HG02870 (cell line): ENCODE measurements at regions not wholly inside any gene's neighbourhood (a gene's known extent, or its start where the extent isn't known, plus 50 kb on each side); places are given as distances from the start of the nearest gene placed in this dataset.
"Not testable (repeated sequence)": the region's sequence is repeated elsewhere in the genome, so short reads cannot be mapped to it uniquely, and the experiment has no call there.

Experiments
- ATAC-seq: cut with Tn5 transposase; IDR thresholded peaks from one replicate; pipeline ENCODE4 v1.9.1; 2021; ENCODE audit warnings: mild to moderate bottlenecking, moderate library complexity; ENCODE audit not compliant: unreplicated experiment

DNA sequence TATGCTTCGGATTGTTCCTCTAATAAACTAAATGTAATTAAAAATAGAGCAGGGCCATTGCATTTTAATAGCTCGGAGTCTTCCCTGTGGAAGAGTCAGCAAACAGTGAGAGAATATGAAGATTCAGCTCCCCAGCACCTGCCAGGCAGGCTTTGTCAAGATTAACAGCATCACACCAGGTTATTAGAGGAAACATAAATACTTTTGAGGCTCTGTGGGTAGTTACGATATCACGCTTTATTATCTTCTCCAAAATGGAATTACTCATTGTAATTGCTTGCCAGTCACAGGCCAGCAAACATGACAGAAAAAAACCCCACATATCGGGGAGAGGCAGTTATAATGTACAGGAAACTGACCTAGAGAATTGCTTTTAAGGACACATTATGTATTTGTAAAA, 303.9 kb downstream of the CPS1 start:
- no peak for ATAC-seq

DNA sequence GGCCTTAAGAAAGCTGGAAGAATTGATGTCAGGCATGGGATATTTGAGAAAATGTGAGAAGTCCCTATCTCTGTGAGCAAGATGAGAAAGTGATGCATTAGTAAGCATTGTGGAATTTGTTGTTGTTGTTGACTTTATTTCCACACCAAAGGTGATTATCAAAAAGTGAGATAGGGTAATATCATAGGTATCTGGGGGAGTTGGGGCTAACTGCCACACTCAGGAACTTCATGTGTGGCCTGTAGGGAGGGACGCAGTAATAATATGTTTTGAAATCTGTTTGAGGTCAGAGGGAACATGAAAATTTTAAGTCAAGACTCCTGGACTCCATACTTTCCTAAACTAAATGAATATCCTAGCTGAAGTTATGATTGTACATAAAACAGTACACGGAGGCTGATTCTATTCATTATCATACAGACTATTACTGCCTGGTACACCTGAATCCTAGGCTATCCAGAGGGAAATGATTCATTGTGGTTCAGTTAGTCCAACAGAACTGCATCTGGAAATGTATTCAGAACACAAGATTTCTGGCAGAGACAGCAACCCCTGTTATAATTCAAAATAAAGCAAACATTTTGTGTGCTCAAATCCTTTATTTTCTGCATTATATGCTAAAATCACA, 304.8 kb downstream of the CPS1 start:
- no peak for ATAC-seq

DNA sequence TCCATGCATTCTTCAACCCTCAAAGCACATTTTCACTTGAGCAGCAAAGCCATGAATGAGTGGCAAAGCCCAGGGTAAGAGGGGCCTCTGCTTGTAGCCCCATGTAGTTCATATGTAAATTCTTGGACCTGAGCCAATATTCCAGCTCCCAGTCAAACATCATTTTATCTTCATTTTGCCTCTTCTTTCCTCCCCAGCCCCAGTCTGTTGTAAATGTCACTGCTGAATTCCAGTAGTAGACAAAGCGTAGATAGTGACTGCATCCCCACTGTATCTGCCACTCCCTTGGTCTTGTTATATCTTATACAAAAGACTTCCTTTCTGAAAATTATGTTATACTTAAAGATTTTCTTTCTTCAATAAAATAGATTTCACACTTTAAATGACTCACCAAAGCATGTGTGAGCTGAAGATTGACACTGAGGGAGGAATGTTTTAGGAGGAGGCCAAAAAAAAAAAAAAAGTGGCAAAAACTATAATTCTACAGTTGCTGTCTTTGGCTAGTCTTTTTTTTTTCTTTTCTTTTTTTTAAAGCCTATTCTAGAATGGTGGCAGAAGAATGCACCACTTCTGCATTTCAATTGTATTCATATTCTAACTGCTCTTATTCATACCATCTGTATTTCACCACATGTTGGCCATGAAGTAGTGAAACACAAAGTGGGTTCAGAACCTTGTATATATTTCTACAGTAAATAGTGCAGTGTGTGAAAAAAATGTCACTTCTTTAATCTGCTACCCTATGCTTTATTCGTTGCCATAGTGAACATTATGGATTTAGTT, 306.1 kb downstream of the CPS1 start:
- no peak for ATAC-seq

DNA sequence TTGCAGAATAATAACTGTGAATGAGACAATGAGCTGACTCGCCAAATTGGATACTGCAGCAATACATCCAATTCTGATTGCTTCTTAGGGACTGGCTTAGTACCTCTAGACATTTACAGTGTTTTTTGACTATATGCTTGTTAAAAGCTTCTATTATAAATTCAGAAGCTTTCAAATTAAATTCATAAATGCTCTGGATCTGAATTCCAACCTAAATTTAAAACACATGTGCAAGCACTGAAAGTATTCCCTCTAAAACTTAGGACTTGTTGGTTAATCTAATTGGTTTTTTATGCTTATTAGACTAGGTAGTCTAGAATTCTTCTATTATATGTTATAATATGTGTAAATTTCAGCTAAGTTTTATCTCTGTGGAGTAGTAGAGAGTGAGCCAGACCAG, 306.9 kb downstream of the CPS1 start:
- no peak for ATAC-seq

DNA sequence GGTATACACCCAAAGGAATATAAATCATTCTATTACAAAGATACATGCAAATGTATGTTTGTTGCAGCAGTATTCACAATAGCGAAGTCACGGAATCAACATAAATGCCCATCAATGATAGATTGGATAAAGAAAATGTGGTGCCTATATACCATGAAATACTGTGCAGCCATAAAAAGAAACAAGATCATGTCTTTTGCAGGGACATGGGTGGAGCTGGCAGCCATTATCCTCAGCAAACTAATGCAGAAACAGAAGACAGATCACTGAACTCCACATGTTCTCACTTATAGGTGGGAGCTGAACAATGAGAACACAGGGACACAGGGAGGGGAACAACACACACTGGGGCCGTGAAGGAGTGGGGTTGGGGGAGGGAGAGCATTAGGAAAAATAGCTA, 315.2 kb downstream of the CPS1 start:
- ATAC-seq = not testable (repeated sequence)

DNA sequence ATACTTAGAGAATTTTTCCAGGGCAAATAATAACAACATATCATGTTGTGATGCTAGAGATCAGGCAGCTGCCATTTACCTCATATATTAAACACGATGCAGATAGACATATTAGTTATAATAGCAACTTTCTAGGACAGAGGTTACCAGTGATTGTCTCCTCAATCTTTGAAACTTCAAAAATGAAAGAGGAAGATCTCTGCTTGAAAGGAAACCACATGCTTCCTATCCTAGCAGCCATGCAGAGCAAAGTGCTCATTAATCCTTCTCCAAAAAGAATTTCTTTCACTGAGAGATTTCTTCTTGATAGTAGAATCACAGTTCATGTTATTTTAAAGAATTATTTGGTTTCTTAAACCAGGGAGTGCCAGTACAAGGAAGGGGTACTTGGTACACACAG, 317.2 kb downstream of the CPS1 start:
- ATAC-seq = peak; percentile 50

DNA sequence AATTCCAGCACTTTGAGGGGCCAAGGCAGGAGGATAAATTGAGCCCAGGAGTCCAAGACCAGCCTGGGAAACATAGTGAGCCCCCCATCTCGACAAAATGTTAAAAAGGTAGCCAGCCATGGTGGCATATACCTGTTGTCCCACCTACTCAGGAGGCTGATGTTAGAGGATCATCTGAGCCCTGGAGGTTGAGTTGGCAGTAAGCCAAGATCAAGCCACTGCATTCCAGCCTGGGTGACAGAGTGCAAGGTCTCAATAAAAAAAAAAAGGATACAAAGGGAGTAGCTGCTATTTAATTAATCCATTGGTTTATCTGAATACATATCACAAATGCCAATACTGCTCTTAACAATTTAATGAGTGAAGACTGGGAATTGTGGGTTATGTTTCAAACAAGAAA, 327.8 kb downstream of the CPS1 start:
- ATAC-seq = no peak

DNA sequence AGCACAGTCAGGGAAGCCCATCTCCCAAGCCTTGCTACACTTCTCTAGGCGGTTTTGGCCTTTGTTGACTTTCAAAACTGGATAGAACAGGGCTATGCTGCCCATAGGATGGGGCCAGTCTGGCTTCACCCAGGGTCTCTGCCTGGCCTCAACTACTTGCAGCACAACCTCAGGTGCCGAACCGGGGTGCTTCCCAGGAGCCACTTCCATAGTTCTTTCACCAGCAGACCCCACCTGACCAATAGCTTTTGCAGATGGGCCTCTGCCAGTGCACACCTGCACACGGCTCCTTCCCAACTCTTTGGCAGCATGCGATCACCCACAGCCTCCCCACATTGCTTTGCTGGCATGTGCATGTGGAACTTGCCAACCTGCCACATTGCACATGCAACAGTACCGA, 331.6 kb downstream of the CPS1 start:
- ATAC-seq = no peak

DNA sequence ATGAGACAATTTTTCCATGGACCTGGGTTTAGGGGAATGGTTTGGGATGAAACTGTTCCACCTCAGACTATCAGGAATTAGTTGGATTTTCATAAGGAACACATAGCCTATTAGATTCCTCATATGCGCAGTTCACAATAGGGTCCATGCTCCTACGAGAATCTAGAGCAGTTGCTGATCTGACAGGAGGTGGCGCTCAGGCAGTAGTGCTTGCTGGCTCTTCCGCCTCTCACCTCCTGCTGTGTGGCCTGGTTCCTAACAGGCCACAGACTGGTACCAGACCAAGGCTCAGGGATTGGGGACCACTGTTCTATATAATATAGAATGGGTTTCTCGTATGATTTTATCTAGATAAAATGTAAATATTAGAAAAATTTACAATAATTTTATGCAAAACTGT, 338.7 kb downstream of the CPS1 start:
- ATAC-seq = no peak

DNA sequence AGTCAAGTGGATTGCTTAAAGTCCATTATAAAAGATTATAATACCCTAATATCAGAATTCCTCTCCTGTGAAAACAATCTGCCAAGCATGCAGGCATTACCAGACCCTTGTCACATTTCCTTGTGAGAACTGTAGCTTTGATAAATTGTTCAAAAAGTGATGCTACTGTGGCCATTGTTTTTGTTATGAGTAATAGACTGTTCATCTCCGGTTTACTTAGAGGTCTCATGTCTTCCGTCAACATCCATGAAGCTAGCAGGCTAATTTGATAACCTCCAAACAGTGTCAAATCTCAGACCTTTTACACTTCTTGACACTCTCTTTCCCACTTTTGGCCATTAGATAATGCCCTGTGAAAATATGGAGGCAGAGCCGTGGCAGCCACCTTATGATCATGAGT, 342.7 kb downstream of the CPS1 start:
- no peak for ATAC-seq

DNA sequence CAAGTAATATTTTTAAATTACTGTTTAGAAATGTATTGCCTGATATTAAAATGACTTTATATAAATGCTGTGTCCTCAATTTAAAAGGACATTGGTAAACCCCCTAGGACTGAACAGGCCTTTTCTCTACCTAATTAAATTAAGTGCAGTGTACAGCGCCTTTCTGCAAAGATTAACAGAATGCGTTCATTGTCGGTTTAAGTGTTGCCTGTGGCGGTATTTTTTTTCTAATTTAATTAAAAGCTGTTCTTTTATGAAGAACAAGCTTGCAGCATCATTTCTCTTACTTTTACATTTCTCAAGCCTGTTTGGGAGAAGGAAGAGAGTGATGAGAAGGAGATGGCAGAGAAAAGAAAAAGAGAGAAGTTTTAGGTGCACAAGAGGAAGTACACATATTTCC, 344.9 kb downstream of the CPS1 start:
- no peak for ATAC-seq

DNA sequence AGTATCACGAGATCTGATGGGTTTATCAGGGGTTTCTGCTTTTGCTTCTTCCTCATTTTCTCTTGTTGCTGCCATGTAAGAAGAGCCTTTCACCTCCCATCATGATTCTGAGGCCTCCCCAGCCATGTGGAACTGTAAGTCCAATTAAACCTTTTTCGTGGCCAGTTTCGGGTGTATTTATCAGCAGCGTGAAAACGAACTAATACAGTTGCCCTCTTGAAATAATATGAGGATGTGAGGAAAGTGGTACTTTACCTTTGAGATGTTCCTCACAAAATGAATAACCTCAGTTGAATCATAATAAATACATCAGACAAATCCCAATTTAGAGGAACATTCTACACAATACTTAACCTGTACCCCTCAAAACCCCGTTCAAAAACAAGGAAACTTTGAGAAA, 356.4 kb downstream of the CPS1 start:
- no peak for ATAC-seq

DNA sequence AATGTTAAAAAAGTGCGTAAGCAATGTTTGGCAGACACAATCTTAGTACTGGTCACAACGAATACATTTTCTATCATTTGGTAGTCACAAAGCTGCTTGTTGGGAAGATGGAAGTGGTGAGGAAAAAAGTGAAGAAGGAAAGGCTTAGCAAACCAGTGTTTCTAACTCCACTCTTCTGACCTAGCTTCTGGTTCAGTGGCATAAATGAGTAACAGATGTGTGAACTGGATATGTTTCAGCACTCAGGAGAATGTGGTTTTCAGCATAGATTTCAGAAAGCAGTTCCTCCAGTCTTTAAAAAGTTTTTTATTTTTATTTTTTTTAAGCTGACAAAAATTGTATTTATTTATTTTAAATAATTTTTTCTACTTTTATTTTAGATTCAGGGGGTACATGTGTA, 357.1 kb downstream of the CPS1 start:
- no peak for ATAC-seq

DNA sequence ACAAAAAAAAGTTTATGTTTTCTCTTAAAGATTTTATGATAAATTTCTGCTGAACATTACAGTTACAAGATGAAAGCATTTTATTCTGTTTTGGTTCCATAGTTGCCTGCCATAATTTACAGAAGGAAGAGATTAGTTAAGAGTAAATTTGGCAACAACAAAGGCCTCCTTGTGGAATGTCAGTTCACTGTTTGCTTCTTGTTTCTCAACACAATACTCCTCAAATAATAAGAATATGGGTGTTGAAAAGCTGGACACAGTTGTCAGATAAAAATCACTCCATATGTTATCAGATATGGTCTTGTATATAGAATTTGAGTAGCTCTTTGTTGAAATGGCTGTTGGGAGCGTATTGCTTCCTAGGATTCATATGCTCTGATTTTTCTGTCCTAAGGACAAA, 359.5 kb downstream of the CPS1 start:
- no peak for ATAC-seq

DNA sequence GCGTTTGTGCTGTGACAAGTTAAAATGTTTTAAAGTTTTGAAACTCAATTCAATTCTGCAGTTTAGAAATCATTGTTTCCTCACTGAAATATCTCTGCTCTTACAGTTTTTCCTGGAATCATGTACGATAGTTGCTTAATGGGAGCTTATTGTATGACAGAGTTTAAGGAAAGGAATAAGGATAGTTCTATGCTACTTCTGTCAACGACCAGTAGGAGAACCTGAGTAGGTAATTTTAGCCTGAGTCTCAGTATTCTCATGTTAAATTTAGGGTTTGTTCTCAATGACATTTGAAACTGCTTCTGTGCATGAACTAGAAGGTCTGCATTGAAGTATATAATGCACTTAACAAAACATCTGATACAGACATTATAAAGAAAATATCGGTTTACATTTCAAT, 361.1 kb downstream of the CPS1 start:
- no peak for ATAC-seq

DNA sequence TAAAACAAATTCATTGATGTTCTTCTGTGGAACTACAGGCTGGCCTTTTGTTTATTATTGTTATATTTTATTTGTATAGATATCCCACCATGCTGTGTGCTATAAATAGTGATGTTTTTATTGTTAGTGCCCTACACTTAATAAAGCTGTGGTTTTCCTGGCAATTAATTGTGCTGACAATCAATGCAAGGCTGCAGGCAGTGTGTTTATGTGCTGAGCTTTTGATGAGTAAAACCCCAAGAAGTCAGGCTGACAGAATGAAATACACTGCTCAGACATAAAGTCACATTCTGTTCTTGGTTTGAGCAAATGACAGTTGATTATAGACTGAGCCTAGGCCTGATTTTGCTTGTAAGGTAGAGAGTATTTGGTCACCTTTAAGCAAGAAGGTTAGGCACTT, 362.7 kb downstream of the CPS1 start:
- no peak for ATAC-seq

DNA sequence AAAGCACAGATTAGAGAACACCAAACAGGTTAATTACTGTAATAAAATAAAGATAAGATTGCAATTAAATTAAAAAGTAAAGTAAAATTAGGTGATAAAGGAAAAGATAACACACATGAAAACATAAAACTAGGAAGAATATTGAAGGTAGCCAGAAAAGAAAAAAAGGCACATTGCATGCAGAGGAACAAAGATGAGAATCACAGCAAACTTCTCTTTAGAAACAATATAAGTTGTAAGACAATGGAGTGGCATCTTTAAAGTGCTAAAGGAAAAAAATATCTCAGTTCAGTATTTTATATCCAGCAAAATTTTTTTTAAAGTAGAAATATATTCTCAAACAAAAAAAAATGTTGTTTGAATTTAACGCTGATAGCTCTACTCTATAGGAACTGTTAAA, 366.0 kb downstream of the CPS1 start:
- no peak for ATAC-seq

DNA sequence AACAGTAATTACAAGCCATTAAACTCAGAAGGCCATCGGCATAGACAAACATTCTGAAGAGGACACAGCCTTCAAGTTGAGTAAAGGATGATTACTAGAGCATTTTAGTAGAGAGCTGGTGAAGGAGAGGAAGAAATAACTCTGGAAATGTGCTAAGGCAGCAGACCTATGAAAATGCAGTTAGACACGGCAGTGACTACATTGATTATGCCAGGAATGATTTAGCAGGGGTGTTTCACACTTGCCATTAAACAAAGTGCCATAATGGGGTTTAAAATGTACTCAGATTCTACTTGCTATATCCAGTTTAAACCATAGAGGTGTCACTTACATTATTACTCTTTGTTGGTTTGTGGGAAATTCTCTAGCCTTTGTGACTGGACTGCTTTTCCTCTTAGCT, 372.3 kb downstream of the CPS1 start:
- no peak for ATAC-seq

DNA sequence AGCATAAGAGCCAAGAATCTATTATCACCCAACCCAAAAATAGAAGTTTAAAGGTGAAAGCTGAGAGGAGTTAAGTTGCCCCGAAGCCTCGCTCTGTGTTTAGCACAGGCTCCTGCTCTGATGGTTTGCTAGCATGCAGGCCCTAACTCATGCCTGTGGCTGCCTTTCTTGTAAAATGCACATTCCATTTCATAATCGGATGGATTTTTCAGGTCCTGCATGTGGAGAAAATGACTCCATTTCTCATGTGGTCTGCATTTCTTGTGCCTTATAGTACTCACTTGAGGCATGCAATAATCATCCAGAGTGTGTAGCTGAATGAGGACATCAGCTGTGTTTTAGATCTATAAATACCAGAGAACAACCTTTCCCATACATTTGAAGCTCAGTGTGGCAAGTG, 381.8 kb downstream of the CPS1 start:
- ATAC-seq = no peak

DNA sequence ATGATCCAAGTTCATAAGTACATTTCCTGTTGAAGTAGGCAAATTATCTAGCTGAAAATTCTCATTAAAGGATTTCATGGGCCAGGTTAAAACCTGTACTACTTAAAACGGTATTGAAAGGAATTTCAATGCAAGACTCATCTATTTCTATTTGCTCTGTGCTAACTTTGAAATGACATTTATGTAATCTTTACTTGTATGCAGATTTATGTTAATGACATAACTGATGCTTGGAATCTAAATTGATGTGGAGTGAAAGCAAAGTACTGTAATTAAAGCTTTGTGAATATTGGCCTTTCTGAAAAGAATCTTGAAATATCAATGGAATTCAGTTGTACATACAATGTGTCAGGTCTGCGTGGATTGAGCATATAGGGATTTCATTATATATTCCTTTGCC, 390.0 kb downstream of the CPS1 start:
- no peak for ATAC-seq

DNA sequence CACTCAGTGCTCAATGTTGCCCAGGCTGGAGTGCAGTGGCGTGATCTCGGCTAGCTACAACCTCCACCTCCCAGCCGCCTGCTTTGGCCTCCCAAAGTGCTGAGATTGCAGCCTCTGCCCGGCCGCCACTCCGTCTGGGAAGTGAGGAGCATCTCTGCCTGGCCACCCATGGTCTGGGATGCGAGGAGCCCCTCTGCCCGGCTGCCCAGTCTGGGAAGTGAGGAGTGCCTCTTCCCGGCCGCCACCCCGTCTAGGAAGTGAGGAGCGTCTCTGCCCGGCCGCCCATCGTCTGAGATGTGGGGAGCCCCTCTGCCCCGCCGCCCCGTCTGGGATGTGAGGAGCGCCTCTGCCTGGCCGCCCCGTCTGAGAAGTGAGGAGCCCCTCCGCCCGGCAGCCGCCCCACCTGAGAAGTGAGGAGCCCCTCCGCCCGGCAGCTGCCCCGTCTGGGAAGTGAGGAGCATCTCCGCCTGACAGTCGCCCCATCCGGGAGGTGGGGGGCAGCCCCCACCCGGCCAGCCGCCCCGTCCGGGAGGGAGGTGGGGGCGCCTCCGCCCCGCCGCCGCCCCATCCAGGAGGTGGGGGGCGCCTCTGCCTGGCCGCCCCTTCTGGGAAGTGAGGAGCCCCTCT, 394.1 kb downstream of the CPS1 start:
- ATAC-seq = not testable (repeated sequence)

DNA sequence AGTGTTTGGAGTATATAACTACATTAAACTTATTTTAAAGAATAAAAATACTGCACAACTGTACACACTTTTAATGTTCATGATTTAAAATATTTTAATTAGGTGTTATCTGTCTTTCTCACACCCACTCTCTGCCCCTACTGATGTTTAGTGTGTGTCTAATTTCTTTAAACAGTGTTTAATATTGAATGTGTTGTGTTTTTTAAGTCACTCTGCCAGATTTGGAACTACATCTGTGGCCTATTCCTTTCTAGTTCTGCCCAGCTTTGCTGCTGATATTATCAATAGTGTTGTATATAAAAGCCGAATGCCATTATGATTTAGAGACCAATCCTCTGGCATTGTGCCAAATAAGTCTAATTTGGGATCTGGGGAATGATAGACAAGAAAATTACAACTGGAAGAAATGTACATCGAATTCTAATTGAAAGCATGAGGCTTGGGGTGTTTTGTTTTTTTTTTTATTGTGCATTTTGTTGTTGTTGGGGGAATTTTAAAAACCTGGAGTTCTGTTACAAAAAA, 398.0 kb downstream of the CPS1 start:
- ATAC-seq = no peak
